K562 (cell line): ENCODE measurements at regions not wholly inside any gene's neighbourhood (a gene's known extent, or its start where the extent isn't known, plus 50 kb on each side); places are given as distances from the start of the nearest gene placed in this dataset.

ENCODE experiments used
- EZH2 ChIP-seq: IDR thresholded peaks from 2 replicates; pipeline ENCODE4 v1.6.1; 2012; ENCODE audit warnings: low read depth, mild to moderate bottlenecking, inconsistent platforms, low read length, borderline replicate concordance
- NFIC ChIP-seq: fragments of 450-650 bp; IDR thresholded peaks from 2 replicates; pipeline ENCODE4 v1.6.1; 2017; ENCODE audit warnings: mild to moderate bottlenecking, inconsistent platforms
- TF ChIP-seq, protein P1 (sequence below), 3 experiments: IDR thresholded peaks in 2 of 3; conservative IDR thresholded peaks in 1 of 3; 2 replicates each; pipeline ENCODE4 v1.5.1; 2011 to 2012; ENCODE audit warnings: low read length in 3 of 3, mild to moderate bottlenecking in 3 of 3, control low read depth in 2 of 3, improper control_type of control experiment in 1 of 3, inconsistent platforms in 1 of 3, low read depth in 1 of 3, mixed read lengths in 1 of 3, moderate library complexity in 1 of 3; ENCODE audit not compliant: insufficient read depth in 2 of 3

DNA sequence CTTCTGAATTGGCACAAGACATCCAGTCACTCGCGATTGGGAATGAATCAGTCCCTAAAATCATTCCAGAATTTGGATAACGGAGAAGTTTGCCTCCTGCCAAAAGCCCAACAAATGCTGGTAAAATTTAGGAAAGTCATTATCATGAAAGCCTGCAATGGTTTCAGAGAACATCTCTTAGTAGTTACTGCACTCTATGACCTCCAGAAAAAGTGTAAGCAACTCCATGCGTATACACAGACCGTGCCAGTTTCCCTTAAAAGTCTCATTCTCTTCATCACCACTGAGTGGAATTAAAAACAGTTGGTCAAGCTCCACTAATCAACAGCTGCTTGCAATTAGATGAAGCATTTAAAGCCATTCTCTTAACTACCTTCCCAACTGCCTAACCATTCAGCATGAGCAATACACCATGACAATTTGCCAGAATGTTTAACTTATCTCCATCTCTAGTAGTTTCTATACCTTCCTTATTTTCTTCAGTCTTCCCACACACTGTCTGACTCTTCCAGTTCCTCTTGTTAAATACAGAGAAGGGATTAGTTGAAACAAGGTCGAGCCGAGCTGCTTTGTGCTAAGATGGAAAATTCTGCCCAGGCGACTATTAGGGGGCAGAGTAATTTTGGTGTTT, 183.6 kb upstream of the PRDM1 start:
- TF ChIP-seq NFIC: no peak
- TF ChIP-seq, protein P1, sequence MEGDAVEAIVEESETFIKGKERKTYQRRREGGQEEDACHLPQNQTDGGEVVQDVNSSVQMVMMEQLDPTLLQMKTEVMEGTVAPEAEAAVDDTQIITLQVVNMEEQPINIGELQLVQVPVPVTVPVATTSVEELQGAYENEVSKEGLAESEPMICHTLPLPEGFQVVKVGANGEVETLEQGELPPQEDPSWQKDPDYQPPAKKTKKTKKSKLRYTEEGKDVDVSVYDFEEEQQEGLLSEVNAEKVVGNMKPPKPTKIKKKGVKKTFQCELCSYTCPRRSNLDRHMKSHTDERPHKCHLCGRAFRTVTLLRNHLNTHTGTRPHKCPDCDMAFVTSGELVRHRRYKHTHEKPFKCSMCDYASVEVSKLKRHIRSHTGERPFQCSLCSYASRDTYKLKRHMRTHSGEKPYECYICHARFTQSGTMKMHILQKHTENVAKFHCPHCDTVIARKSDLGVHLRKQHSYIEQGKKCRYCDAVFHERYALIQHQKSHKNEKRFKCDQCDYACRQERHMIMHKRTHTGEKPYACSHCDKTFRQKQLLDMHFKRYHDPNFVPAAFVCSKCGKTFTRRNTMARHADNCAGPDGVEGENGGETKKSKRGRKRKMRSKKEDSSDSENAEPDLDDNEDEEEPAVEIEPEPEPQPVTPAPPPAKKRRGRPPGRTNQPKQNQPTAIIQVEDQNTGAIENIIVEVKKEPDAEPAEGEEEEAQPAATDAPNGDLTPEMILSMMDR (IDR thresholded peaks at IDR 0.05 in 2 of 3, conservative IDR thresholded peaks at IDR 0.05 in 1 of 3; ENCODE audit: insufficient read depth in 2 of 3, low read depth in 1 of 3, low read length in 3 of 3): no peak
- TF ChIP-seq EZH2: no peak
